GM10266 (cell line): ENCODE measurements at regions not wholly inside any gene's neighbourhood (a gene's known extent, or its start where the extent isn't known, plus 50 kb on each side); places are given as distances from the start of the nearest gene placed in this dataset.

Experiments used
- DNase-seq: peaks from one replicate; pipeline ENCODE4 v3.0.0; 2012; ENCODE audit errors: extremely low spot score
- TF ChIP-seq, protein P1 (sequence below): IDR thresholded peaks from 2 replicates; pipeline ENCODE4 v1.5.1; 2012; ENCODE audit warnings: mild to moderate bottlenecking, low read depth; ENCODE audit not compliant: control insufficient read depth, insufficient read depth; ENCODE audit errors: missing control alignments

- TF ChIP-seq, protein P1, sequence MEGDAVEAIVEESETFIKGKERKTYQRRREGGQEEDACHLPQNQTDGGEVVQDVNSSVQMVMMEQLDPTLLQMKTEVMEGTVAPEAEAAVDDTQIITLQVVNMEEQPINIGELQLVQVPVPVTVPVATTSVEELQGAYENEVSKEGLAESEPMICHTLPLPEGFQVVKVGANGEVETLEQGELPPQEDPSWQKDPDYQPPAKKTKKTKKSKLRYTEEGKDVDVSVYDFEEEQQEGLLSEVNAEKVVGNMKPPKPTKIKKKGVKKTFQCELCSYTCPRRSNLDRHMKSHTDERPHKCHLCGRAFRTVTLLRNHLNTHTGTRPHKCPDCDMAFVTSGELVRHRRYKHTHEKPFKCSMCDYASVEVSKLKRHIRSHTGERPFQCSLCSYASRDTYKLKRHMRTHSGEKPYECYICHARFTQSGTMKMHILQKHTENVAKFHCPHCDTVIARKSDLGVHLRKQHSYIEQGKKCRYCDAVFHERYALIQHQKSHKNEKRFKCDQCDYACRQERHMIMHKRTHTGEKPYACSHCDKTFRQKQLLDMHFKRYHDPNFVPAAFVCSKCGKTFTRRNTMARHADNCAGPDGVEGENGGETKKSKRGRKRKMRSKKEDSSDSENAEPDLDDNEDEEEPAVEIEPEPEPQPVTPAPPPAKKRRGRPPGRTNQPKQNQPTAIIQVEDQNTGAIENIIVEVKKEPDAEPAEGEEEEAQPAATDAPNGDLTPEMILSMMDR = no peak
- peak; percentile 5 for DNase-seq
These were observed 462.7 kb downstream of the EBF1 start for GRCh38 chr5:158637039-158637438.

GRCh38 chr5:158635565-158635964 is 464.2 kb downstream of the EBF1 start:
- TF ChIP-seq, protein P1 = no peak
- DNase-seq = no peak

GRCh38 chr5:158634714-158635113 is 465.0 kb downstream of the EBF1 start:
- DNase-seq = no peak
- TF ChIP-seq, protein P1 = no peak

DNA sequence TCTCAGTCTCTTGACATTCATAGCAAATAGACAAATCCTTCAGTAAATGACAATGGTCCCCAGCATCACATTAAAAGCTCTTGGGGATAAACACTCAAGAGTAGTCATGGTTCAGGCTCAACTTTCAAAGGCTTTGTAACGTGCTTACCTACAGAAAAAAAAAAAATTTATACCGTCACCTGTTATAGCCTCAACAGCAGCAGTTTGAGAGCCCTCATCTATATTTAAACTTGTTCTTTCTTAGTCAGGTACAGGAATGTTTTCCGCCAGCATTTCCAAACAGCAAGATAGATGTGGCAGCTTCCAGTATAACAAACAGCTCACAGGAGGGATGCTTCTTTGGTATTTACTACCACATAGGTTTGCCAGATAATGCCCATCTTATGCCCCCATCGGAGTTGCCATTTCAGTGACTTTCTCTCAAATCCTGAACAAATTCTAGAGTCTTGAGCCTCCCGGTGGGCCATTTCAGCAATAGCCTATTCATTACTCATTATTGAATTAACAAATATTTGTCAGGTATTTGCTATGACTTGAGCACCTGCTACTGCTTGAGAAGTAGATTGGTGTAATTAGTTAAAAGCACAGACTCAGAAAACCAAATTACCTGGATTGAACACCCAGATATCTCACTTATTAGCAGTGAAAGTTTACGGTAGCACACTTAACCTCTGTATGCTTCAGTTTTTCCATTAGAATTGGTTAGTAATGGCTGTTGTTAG is 470.0 kb downstream of the EBF1 start:
- DNase-seq = no peak
- TF ChIP-seq, protein P1 = no peak

- no peak for DNase-seq
- TF ChIP-seq, protein P1 = no peak
These were observed 473.0 kb downstream of the EBF1 start for GRCh38 chr5:158626718-158627117.

DNA sequence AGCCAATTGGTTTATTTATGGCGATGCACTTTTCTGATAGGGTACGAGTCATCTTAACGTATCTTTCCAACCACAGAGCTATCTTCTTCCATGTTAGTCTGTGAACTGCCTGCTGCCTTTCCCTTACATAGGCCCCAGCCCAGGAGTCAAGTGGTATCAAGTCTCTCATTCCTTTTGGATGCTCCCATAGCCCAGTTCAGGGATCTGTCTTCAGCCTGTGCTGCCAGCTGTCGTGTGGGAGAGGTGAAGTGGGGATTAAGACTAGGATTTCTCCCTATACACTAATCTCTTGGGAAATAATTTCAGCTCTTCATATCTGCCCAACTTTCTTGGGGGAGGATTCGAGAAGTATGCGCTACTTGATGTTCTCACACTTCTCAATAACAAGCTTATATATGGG is 475.7 kb downstream of the EBF1 start:
- TF ChIP-seq, protein P1 = no peak
- DNase-seq = no peak

GRCh38 chr5:158621391-158621790 is 478.3 kb downstream of the EBF1 start:
- no peak for DNase-seq
- TF ChIP-seq, protein P1 = no peak
